Activated gamma-delta T cell treated with Interleukin-2 at 50 U/mL for 16 hours (primary cell): ENCODE measurements at regions not wholly inside any gene's neighbourhood (a gene's known extent, or its start where the extent isn't known, plus 50 kb on each side); places are given as distances from the start of the nearest gene placed in this dataset.
"Not testable (repeated sequence)": the region's sequence is repeated elsewhere in the genome, so short reads cannot be mapped to it uniquely, and the experiment has no call there.

Experiments used
- DNase-seq: peaks from one replicate; pipeline ENCODE4 v3.0.0-alpha.2; 2020

DNA sequence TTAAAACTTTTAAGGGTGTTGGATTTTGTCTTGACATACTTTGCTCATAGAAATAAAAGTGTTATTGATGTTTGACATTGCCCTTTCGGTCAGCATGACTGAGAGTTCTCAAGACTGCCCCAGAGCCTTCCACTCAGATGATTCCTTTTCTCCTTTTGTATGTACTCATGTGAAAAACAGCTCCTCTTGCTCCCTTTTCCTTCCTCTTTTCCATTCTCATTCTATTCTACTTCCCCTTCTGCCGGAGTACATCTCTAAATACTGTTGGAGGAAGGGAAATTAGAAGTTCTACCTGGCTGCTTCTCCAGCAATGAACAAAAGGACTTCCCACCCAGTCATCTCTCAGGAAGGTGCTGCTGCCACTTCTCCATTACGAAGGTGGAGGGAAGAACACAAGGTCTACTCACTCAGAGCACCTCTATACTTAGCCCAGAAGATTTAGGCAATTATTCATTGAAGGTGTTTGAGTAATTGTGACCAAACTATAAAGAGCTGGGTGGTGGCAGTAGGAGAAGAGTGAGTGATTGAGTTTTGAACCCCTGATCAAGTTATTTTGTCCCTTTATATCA lies 163.8 kb upstream of the MBNL1 start:
- DNase-seq: no peak

DNA sequence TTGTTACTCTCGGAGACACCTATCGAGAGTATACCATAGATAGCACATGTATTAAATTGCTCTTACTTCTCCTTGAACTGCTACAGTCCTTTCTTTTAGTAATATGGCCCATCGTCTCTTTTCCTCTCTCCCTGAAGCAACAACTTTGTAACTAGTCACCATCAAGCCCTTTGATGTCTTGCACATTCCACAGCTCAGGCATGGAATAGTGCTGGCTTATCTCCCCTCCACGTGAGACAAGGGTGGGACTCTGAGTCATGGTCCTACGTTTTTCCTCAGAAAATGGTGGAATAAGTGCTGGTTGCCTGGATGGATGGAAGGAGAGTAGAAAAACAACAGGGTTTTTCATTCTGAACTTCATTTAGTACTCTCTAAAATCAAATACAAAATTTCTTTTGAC lies 163.3 kb upstream of the MBNL1 start:
- no peak for DNase-seq

DNA sequence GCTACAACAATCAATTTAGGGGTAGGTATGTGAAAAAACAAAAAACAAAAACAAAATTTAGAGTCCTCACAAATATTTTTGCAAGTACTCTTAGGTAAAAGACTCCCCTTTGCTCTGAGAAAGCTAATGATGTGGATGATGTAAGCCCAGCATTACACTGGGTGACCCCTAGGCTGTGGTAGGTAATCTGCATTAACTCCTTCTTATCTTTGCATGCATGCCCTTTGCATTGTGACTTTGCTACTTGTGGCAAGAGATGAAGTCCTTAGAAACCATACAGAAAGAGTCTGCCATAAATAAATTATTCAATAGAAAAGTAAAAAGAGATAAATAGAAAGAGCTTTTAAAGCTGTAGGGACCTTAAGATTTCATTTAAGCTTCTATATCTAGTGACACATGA lies 159.7 kb upstream of the MBNL1 start:
- no peak for DNase-seq

DNA sequence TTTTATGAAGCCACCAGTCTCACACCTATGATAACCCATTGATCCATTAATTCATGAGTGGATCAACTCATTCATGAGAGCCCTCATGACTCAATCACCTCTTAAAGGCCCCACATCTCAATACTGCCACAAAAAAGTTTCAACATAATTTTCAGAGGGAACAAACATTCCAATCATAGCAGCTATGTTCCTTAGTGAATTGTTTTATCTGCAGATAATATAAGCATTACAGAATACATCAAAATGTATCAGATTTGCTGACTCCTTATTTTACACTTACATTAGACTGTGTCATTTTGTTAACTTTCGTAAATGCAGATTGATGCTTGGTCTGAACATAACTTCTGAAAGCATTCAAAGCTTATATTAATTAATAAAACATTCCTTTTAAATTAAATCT lies 155.3 kb upstream of the MBNL1 start:
- no peak for DNase-seq

DNA sequence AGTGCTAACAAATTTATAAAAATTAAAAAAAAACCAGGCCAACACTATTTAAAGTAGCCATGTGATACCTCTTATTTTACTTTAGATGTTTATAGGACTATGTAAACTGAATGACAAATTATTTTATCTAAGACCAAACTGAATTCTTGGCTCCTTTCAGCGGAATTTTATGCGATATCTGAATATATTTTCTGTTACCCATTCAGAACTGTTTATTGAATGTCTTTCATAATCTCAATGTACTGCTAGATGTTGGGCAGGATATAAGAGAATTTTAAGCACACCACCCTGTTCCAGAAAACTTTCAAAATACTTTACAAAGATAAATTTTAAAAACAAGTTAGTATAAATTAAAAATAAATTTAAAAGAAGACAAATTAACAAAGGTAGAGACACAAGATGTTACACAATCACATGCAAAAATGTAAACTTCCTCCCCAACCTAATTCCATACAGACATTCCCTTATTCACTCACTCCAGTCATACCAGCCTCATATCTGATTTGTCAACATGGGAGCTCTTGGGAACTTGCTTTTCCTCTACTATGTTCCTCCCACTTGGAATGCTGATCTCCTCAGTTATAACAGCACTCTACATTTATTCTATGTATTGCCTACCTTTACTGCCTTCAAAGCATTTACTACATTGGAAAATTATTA lies 154.6 kb upstream of the MBNL1 start:
- no peak for DNase-seq

DNA sequence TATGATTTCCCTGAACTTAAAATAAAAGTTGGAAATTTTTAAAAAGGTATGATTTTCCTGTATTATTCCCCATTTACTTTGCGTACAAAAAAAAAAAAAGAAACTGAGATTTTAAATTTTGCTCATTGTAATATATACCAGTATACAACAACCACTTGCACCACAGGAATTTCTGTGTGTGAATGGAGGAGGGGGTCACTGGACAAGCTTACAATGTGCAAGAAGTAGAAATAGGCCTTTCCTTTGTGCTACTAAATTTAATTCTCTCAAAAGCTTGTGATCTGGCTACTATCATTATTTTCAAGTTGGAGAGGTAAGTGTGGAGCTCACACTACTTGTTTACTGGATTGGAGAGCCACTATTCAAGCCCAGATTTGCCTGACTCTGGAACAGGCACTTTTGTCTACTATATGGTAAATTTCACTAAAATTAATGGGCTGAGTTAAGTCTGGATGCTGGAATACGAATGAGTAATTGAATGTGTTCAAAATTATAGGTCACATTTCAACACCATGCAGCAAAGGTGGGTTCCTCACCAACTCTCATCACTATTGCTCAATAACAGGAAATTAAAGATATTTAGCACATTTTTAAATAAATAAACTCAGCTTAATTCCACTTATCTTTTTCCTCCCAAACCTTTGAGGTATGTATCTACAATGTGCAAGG lies 148.0 kb upstream of the MBNL1 start:
- no peak for DNase-seq

DNA sequence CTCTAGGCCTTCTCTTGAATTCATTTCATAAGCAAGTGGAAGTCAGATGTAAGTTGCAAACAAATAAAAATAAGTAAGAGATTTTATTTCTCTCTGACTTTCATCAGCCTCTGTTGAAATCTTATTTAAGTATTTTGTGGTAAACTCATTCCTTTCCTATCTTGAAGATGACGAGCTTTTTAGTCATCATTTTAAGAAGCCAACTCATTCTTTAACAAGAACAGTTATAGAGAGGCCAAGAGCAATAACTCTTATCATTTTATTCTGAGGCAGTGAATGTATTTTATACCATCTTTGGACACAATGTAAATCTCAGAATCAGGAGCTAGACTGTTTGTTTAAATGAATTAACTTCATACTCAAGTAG lies 147.5 kb upstream of the MBNL1 start:
- no peak for DNase-seq

DNA sequence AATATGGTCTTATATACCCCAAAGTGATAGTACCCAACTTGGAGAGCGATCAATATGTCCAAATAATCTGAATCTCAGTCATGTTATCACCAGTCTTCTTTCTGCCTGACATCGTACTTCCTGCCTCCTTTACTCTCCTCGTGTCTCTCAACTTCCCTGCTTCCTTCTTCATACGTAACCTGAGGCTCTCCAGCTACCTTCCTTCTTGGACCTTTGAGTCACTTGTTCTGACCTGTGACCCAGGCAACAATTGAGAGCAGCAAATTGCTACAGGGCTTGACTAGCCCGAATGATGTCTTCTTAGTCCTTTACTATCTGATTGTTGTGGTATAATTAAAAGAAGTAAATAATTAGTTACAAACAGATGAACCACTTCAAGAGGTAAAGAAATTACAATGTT lies 145.9 kb upstream of the MBNL1 start:
- DNase-seq: no peak

DNA sequence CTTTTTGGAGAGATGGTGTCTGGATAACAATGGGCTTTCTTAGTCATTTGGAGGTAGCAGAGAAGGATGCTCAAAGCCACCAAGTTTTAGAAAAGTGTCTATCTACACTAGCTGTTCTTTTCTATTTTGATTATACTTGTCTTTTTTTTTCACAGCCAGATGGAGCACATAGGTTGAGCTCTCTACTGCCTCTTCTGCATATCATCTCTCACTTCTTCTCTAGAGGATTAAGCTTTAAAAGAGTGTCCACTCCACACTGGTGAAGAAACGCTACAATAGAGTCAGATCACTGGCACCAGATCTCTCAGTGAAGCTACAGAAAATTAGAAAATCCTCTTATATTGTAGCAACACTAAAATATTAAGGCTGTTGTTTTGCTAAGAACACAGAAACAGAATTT lies 145.3 kb upstream of the MBNL1 start:
- no peak for DNase-seq

DNA sequence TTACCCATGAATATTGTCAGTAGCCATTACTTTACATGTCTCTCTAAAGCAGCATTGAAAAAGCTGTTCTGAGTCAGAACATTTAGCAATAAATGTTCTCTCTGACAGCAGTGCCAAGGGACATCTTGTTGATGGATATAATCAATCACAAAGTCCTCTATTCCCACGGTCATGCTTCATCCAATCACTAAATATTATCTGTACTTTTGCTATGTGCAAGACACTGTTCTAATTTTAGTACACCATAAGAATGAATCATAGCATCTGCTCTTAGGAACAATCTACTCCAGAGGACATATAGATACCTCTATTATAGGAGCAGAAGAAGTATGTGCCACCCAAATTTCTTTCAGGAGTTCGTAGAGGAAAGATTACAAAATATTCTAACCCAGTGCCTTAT lies 142.5 kb upstream of the MBNL1 start:
- no peak for DNase-seq

DNA sequence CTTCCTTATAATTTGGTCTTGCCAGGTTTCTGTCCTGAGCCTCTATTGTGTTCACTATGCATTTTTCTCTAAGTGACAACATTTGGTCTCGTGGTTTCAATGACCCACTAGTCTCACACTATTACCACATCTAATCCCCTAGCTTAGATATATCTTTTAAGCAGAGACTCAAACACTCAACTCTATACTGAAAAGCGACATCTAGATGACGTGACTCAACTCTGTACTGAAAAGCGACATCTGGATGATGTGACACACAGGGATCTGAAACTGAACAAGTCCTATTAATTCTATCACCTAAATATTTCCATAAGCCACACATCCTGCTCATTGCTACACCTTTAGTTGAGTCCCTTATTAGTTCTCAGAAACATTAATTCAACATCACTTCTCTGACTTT lies 141.7 kb upstream of the MBNL1 start:
- no peak for DNase-seq

DNA sequence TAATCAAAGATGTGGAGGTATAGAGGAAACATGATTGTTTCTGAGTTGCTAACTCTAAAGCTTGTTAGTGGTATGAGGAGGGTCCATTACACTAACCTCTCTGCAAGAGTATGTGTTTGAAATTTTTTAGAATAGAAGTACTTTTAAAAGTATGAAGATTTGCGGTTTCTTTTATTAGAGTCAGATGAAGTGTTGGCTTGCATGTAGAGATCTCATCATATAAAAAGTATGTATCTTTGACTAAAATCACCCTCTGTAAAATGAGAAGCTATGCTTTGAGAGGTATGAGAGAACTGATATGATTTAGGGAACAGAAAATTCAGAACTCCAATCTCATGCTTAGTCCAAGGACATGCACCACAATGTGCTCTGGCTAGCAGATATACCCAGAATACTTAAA lies 140.4 kb upstream of the MBNL1 start:
- no peak for DNase-seq

DNA sequence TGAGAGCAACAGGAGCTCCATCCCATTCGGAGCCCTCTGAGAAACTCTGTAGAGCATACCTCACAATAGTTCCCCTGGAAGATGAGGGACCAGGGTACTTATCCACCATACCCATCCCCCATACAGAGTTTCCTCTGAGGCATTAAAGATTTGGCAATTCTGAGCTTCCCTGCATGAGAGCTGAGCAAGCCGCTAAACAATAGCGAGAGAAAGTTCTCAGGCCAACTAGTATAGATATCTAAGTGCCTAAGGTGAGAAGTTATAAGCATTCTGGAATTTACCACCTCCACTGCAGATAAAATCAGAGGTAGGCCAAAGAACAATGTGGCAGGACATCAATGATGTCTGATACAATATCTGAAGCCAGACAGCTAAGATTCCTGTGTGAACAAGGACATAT lies 129.1 kb upstream of the MBNL1 start:
- DNase-seq: no peak

DNA sequence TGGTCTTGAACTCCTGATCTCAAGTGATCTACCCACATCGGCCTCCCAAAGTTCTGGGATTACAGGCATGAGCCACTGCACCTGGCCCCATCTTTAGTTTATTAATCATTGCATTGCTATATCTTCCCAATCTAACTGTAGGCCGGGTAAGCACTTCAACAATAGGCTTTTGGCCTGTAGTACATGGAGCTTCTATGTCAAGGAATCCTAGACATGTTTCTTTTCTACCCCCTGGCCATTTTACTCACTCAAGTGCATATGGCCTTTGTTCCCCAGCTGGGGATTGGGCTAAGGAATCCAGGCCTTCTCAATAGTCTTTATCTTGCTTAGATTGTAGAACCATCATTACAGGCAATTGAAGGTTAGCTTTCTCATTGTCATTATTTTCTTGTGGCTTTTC lies 122.3 kb upstream of the MBNL1 start:
- no peak for DNase-seq

DNA sequence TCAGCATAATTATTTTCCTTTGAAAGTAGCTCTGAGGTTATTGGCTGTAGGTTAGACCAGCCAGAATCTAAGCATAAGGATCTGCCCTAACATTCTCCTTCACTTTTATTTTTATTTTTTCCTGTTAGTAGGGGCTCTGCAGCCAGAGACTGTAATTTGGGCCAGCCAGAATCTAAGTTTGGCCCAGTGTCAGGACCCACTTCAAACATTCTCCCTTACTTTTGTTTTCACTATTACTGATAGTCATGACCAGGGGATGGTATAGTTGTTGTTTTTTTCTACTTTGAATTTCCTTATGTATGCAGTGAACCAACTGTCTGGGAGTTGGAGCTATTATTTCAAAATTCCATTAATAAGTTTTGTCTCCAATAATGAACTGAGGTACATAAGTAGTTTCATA lies 121.0 kb upstream of the MBNL1 start:
- no peak for DNase-seq

DNA sequence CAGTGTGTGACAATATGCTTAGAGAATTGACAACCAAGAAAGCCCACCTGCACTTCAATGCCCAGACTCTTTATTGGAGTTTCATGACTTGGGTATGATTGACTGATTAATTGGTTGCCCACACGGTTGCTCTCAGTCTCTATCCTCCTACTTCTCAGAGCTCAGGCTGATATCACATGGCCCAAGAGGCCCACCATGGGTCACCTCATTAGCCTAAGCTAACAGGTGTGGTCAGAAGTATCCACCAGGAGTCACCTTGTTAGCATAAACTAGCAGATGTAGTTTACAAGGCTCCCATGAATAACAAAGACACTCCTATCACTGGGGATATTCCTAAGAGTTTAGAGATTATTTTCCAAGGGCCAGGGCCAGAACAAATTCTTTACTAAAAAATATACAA lies 120.2 kb upstream of the MBNL1 start:
- DNase-seq: no peak

DNA sequence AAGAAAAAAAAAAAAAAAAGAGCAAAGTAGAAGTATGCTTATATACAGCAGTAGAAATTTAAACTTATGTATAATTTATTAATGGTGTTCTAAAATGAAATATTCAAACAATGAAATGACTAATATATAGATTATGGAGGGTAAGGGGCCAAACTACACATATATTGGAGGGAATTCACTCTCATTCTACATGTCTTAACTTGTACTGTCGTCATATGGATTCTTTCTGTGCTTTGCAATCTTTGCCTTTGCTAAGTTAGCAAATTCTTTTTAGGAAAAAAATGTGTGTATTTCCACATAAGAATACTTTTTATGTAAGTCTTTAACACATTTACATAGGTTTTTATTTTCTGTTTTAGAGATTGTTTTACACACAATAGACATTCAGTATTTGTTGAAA lies 118.9 kb upstream of the MBNL1 start:
- no peak for DNase-seq

DNA sequence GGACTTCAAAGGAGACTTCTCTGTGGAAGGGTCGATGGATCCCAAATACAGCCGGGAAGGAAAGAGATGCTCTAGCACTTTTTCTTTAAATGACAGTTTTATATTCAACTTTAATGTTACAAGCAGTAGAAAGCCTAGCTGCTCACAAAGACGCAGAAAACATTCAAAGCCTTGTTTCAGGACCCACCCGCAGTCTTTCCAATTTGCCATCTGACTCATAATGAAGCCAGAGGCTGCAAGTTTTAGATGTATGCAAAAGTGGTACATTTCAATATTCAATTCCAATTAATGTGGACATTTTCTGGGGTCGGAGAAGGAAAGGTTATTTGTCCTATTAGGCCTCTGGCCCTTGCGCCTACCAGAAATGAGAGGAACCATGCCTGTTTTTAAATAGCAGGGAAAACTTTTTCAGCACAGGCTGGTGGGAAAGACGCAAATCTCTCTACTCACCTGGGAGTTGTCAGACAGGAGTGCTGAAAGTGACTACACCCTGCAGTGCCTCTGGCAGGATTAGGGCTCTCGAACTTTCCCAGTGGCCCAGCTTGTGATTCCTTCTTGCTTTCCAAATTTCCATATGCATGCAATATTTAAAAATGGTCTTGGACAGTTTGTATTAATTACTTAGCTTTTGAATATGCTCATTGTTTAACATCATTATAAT lies 117.4 kb upstream of the MBNL1 start:
- DNase-seq: no peak

DNA sequence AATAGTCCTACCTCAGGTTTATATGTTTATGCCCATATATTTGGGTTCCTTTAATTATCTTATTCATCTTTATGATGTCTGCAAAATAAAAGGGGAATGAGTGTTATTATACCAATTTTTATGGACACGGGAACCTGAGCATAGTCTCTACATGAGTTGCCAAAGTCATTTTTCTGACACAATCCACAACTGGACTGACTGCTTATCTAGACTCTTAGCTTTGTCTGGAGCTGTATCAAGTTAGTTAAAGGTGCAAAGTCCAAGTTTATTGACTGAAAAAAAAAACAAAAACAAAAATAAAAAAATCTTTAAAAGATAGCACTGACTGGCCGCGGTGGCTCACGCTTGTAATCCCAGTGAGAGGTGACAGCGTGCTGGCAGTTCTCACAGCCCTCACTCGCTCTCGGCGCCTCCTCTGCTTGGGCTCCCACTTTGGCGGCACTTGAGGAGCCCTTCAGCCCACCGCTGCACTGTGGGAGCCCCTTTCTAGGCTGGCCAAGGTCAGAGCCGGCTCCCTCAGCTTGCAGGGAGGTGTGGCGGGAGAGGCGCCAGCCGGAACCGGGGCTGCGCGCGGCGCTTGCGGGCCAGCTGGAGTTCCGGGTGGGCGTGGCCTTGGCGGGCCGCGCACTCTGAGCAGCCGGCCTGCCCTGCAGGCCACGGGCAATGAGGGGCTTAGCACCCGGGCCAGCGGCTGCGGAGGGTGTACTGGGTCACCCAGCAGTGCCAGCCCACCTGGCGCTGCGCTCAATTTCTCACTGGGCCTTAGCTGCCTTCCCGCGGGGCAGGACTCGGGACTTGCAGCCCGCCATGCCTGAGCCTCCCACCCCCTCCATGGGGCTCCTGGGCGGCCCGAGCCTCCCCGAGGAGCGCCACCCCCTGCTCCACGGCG lies 116.6 kb upstream of the MBNL1 start:
- DNase-seq: not testable (repeated sequence)

DNA sequence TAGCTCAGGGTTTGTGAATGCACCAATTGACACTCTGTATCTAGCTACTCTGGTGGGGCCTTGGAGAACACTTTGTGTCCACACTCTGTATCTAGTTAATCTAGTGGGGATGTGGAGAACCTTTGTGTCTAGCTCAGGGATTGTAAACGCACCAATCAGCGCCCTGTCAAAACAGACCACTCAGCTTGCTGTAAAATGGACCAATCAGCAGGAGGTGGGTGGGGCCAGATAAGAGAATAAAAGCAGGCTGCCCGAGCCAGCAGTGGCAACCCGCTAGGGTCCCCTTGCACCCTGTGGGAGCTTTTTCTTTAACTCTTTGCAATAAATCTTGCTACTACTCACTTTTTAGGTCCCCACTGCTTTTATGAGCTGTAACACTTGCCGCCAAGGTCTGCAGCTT lies 115.6 kb upstream of the MBNL1 start:
- not testable (repeated sequence) for DNase-seq

DNA sequence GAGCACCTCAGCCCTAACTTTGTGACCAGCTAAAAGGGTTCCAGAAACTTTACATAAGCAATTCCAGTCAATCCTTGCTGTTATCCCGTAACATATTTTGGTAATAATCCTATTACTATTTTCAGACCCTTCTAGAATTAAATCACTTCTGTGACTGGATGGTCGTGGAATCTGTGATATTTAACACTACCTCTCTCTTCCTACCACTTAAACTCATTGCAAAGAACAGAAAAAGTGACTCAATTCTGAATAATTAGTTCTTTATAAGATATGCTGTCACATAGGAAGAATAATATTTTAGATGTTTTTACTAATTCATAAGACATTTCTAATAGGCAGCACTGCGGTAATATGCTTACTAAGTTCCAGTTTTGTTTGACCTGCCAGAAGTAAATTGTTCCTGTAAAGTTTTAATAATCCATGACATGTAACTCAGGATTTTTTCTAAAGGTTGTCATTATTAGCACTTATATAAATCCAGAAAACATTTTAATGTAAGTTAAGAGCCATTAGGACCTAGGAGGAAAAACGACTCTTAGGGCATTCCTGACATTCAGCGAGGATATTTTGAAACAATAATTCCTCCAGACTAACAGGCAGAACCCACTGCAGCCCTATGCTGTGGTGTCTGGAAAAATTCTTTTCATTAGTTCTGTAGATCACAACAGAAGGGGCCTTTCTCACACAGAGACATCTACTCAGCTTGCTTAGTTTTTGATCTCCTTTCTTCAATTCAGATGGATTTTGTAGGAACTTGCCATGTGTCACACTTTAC lies 113.3 kb upstream of the MBNL1 start:
- no peak for DNase-seq

DNA sequence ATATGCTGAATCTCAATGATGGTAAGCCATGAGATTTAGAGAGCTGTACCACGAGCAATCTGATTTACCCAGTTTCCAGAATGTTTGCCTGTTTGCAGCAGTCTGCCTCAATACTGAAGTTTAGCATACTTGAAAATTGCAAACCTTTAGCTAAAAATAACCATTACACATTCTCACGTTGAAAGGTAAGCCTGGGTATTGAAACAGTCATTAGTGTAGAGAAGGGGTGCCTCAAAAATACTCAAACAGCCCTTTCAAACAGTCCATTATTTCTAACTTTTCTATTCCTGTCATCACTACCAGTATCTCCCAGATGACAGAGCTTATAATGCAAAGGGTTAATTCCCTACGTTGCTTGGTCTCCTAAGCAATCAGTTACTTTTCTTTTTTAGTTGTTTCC lies 111.8 kb upstream of the MBNL1 start:
- DNase-seq: no peak

DNA sequence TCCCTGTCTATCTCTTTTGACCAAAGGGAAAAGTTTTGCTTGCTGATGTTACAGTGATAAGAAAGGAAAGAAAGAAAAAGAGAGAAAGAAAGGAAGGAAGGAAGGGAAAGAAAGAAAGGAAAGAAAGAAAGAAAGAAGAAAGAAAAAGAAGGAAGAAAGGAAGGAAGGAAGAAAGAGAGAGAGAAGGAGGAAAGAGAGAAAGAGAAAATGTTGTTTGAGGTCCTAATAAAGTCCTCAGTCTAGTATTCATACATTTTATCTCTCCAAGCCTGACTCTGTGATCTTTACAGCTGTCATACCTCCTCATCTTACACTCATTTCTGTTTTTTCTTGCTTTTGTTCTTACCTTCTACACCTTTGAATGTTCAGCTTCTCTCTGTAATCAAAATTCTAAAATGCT lies 111.4 kb upstream of the MBNL1 start:
- DNase-seq: no peak
